HG02588 (cell line): ENCODE measurements at regions not wholly inside any gene's neighbourhood (a gene's known extent, or its start where the extent isn't known, plus 50 kb on each side); places are given as distances from the start of the nearest gene placed in this dataset.

ENCODE experiments used
- ATAC-seq: cut with Tn5 transposase; IDR thresholded peaks from one replicate; pipeline ENCODE4 v1.9.1; 2021; ENCODE audit warnings: mild to moderate bottlenecking, moderate library complexity; ENCODE audit not compliant: unreplicated experiment

- ATAC-seq: no peak
Measured at GRCh38 chr6:94401311-94401710, 982.0 kb upstream of the EPHA7 start.

- ATAC-seq: no peak
Measured at GRCh38 chr6:94394822-94395221, 975.5 kb upstream of the EPHA7 start.

- ATAC-seq: no peak
Measured at GRCh38 chr6:94389218-94389617, 969.9 kb upstream of the EPHA7 start.

GRCh38 chr6:94377835-94378234 lies 958.5 kb upstream of the EPHA7 start:
- no peak for ATAC-seq

- ATAC-seq: no peak
Measured at GRCh38 chr6:94376876-94377275, 957.5 kb upstream of the EPHA7 start.

GRCh38 chr6:94372229-94372628 lies 952.9 kb upstream of the EPHA7 start:
- no peak for ATAC-seq

- no peak for ATAC-seq
Measured at GRCh38 chr6:94367316-94367715, 948.0 kb upstream of the EPHA7 start.

GRCh38 chr6:94362061-94362864 lies 942.9 kb upstream of the EPHA7 start:
- ATAC-seq: no peak

- no peak for ATAC-seq
Measured at GRCh38 chr6:94361304-94362060, 942.1 kb upstream of the EPHA7 start.

GRCh38 chr6:94357381-94357980 lies 938.1 kb upstream of the EPHA7 start:
- no peak for ATAC-seq

- ATAC-seq: no peak
Measured at GRCh38 chr6:94350833-94351232, 931.5 kb upstream of the EPHA7 start.

- no peak for ATAC-seq
Measured at GRCh38 chr6:94349227-94349626, 929.9 kb upstream of the EPHA7 start.

GRCh38 chr6:94344866-94345265 lies 925.5 kb upstream of the EPHA7 start:
- ATAC-seq: no peak

- no peak for ATAC-seq
Measured at GRCh38 chr6:94341173-94341572, 921.8 kb upstream of the EPHA7 start.

GRCh38 chr6:94323853-94324252 lies 904.5 kb upstream of the EPHA7 start:
- ATAC-seq: no peak

GRCh38 chr6:94300424-94301144 lies 881.2 kb upstream of the EPHA7 start:
- ATAC-seq: no peak

GRCh38 chr6:94289131-94289530 lies 869.8 kb upstream of the EPHA7 start:
- no peak for ATAC-seq

GRCh38 chr6:94278146-94278545 lies 858.8 kb upstream of the EPHA7 start:
- ATAC-seq: no peak

- ATAC-seq: no peak
Measured at GRCh38 chr6:94272327-94272726, 853.0 kb upstream of the EPHA7 start.

- no peak for ATAC-seq
Measured at GRCh38 chr6:94270091-94270948, 851.0 kb upstream of the EPHA7 start.
